Cerebellar cortex (tissue), 1 donor: ENCODE measurements at regions not wholly inside any gene's neighbourhood (a gene's known extent, or its start where the extent isn't known, plus 50 kb on each side); places are given as distances from the start of the nearest gene placed in this dataset.

ENCODE experiments used
- DNase-seq: peaks from one replicate; pipeline ENCODE4 v3.0.0-alpha.2; 2015; ENCODE audit warnings: low spot score

DNA sequence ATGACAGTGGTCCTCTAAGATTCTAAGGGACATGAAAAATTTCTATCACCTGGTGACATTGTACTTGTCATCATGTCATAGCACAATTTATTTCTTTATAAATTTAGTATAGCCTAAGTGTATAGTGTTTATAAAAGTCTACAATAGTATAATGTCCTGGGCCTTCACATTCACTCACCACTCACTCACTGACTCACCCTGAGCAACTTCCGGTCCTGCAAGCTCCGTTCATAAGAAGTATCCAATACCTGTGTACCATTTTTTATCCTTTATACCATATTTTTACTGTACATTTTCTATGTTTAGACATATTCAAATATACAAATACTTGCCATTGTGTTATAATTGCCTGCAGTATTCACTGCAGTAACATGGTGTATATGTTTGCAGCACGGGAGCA lies 72.8 kb upstream of the DSEL start:
- DNase-seq: no peak

DNA sequence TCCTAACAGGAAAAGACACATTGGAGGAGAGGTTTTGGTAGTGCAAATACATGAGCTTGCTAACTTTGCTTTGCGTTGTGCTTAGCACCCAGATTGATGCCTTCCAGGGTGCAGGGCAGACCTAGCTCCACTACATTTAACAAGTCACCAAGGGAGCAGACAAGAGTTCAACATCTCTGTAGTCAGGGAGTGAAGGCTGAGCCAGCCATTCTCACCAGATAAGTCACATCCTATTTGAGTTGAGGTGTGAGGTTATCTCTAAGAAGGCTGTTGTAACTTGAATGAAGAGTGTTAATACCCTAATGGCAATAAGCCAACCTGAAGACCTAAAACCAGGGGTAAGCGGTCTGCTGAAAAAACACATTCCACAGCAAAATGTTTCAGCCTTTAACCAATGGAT lies 69.6 kb upstream of the DSEL start:
- DNase-seq: no peak

DNA sequence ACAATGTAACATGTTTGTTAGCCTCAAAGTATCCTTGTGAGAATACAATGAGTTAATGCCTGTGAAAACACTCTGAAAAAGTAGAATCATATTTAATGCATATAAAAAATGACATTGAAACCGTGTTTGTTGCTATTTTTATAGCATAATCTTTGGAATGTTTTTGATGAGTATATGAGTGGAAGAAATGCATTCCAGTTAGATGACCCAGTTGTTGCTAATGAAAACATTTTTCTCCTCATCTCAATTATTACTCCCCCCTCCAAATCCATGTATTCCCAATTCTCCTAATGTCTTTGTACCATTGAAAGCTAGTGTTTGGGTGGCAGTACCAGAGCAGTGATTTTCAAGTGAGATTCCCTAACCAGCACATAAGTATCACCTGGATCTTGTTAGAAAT lies 67.1 kb upstream of the DSEL start:
- no peak for DNase-seq

DNA sequence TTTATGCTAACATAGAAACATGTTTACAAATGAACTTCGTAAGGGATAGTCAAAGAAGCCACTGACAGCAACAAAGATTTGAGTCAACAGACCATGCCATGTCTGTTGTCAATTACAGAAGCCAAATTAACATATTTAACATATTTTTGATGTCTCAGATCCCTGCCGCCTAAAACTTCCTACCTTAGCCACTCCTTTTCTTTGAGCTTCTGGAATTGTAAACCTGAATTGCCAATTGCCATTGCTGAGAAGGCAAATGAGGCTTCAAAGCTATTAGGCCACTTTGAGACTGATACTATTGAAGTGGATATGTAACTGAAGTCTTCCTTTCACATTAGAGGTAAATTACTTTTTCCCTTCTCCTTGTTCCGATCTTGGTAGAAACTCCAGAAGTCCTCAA lies 66.0 kb upstream of the DSEL start:
- DNase-seq: no peak

DNA sequence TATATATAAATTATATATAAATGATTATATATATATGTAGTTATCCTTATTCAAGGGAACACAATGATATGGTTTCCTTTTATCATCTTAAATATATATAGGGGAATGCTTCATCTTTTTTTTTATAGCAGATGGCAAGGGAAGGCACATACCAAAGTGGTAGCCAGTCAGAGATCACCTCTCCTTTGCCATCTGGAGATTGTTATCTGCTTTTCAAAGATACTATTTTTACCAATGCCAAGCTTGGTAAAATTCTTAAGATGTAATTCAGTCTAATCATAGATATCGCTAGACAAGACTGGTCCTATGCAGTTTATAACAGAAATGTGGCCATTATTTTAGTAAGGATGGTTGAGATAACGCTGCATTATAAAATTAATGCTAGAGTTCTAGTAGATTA lies 64.7 kb upstream of the DSEL start:
- DNase-seq: no peak

DNA sequence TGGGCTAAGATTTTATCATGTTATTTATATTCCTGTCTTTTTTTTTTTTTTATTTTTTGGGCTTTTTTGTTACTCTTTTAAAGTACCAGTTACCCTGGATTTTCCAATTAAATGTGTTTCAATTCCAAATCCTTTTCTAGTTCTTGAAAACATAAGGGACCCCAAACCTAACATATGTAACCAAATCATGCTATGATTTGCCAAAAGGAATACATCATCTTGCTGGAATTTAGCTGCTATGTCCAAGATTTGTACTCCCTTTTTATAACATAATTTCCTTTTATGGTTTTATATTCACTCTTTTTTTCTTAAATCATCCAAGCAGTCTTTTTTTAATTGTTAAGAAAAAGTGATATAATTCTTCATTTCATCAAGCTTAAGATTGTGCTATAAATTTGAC lies 60.9 kb upstream of the DSEL start:
- no peak for DNase-seq

DNA sequence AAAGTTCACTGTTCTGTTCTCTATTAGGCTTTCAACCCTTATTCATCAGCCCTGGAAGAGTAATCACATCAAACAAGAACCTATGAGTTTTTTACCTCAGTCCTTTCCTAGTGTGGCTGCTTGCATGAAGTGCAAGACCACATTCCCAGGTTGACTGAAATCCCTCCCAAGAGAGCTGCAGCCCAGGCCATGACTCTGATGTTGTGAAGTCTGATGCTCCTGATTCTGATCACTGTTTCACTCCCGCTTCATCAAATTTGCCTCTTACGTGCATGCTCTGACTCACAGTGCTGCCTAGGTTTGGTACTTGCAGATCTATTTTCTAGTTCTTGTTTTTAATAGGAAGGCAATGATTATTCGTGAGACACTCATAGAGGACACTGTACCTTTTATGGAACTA lies 58.2 kb upstream of the DSEL start:
- no peak for DNase-seq

DNA sequence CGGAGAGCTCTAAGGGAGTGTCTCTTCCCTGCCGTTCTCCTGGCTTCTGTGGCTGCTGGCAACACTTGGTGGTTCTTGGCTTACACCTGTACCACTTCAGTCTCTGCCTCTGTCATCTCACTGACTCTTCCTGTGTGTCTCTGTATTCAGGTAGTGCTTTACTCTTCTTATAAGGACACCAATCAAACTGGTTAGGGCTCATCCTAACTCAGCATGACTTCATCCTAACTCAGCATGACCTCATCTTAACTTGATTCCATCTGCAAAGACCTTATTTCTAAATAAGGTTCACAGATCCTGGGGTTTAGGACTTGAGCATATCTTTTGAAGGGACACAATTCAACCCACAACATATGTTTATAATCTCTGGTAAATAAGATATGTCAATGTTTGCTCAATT lies 51.6 kb upstream of the DSEL start:
- no peak for DNase-seq
